Brain microvascular endothelial cell (primary cell): ENCODE measurements at regions not wholly inside any gene's neighbourhood (a gene's known extent, or its start where the extent isn't known, plus 50 kb on each side); places are given as distances from the start of the nearest gene placed in this dataset.

Source experiments
- DNase-seq: peaks from one replicate; pipeline ENCODE4 v3.0.0-alpha.2; 2020
- H3K27ac ChIP-seq: fragments of 250-450 bp; sonication (Bioruptor Pico); 2 replicates; pipeline ENCODE4 v1.5.1; 2020; ENCODE audit warnings: mild to moderate bottlenecking, moderate library complexity
- H3K27me3 ChIP-seq: fragments of 250-450 bp; sonication (Bioruptor Pico); replicated peaks from 2 replicates; pipeline ENCODE4 v1.5.1; 2020; ENCODE audit warnings: mild to moderate bottlenecking
- H3K36me3 ChIP-seq: fragments of 250-450 bp; sonication (Bioruptor Pico); replicated peaks from 2 replicates; pipeline ENCODE4 v1.5.1; 2020; ENCODE audit warnings: mild to moderate bottlenecking
- H3K4me3 ChIP-seq: 2 replicates; pipeline ENCODE4 v1.5.1; 2011; ENCODE audit warnings: low read depth, mild to moderate bottlenecking, control low read depth, low read length, moderate library complexity
- CTCF ChIP-seq: IDR thresholded peaks from 2 replicates; pipeline ENCODE4 v1.5.1; 2011; ENCODE audit warnings: low read depth, mild to moderate bottlenecking, moderate library complexity, low read length, control low read depth, inconsistent platforms; ENCODE audit errors: missing control alignments
- in situ Hi-C: cut with HindIII; loops from 2 replicates; pipeline ENCODE4 v1.10.0; 2017; ENCODE audit warnings: low sequenced_read_pairs, low pct_ligation_motif_present

GRCh38 chr15:47371939-47372338, 345.4 kb upstream of the SEMA6D start:
- no peaks in the 10 kb centered on the region for H3K27me3 ChIP-seq
- H3K27ac ChIP-seq, result no peak overlapping the region
- in situ Hi-C loops, result no loop called here
- no peak for TF ChIP-seq CTCF
- DNase-seq, result no peak
- no peaks in the 10 kb centered on the region for H3K36me3 ChIP-seq
- H3K4me3 ChIP-seq, result no peak overlapping the region

GRCh38 chr15:47374222-47374621, 343.1 kb upstream of the SEMA6D start:
- H3K36me3 ChIP-seq, result no peaks in the 10 kb centered on the region
- no peaks in the 10 kb centered on the region for H3K27me3 ChIP-seq
- no peak overlapping the region for H3K4me3 ChIP-seq
- DNase-seq, result peak; percentile 12
- in situ Hi-C loops, result no loop called here
- H3K27ac ChIP-seq, result no peak overlapping the region
- peak; percentile 65 for TF ChIP-seq CTCF

- in situ Hi-C loops, result no loop called here
- no peak overlapping the region for H3K4me3 ChIP-seq
- no peak for DNase-seq
- TF ChIP-seq CTCF, result no peak
- H3K36me3 ChIP-seq, result no peaks in the 10 kb centered on the region
- H3K27me3 ChIP-seq, result no peaks in the 10 kb centered on the region
- no peak overlapping the region for H3K27ac ChIP-seq
These were observed 341.1 kb upstream of the SEMA6D start for GRCh38 chr15:47376190-47376589.

- H3K27me3 ChIP-seq, result no peaks in the 10 kb centered on the region
- no peak overlapping the region for H3K4me3 ChIP-seq
- no peaks in the 10 kb centered on the region for H3K36me3 ChIP-seq
- TF ChIP-seq CTCF, result no peak
- in situ Hi-C loops, result no loop called here
- no peak for DNase-seq
- no peak overlapping the region for H3K27ac ChIP-seq
These were observed 339.8 kb upstream of the SEMA6D start for GRCh38 chr15:47377465-47377864.

GRCh38 chr15:47378527-47378926, 338.8 kb upstream of the SEMA6D start:
- in situ Hi-C loops, result no loop called here

More at GRCh38 chr15:47378527-47378926, 338.8 kb upstream of the SEMA6D start:
- H3K36me3 ChIP-seq, result no peaks in the 10 kb centered on the region
- no peak for DNase-seq
- no peak overlapping the region for H3K27ac ChIP-seq
- TF ChIP-seq CTCF, result no peak
- no peak overlapping the region for H3K4me3 ChIP-seq
- H3K27me3 ChIP-seq, result no peaks in the 10 kb centered on the region
